ENCODE measurements at regions not wholly inside any gene's neighbourhood (a gene's known extent, or its start where the extent isn't known, plus 50 kb on each side); places are given as distances from the start of the nearest gene placed in this dataset.
"Not testable (repeated sequence)": the region's sequence is repeated elsewhere in the genome, so short reads cannot be mapped to it uniquely, and the experiment has no call there.

GRCh38 chr20:52349806-52350205, 158.2 kb upstream of the ZFP64 start:
- no peak for DNase-seq

- DNase-seq, result no peak
These were observed 156.9 kb upstream of the ZFP64 start for GRCh38 chr20:52348434-52348833.

- no peak for DNase-seq
These were observed 155.2 kb upstream of the ZFP64 start for GRCh38 chr20:52346797-52347196.

- no peak for DNase-seq
These were observed 151.3 kb upstream of the ZFP64 start for GRCh38 chr20:52342913-52343312.

GRCh38 chr20:52340036-52340634, 148.6 kb upstream of the ZFP64 start:
- DNase-seq, result no peak

GRCh38 chr20:52332649-52333250, 141.2 kb upstream of the ZFP64 start:
- no peak for DNase-seq

- no peak for DNase-seq
These were observed 140.7 kb upstream of the ZFP64 start for GRCh38 chr20:52332230-52332629.

GRCh38 chr20:52331655-52332054, 140.1 kb upstream of the ZFP64 start:
- DNase-seq, result no peak

- no peak for DNase-seq
These were observed 129.8 kb upstream of the ZFP64 start for GRCh38 chr20:52321396-52321795.

- no peak for DNase-seq
These were observed 127.1 kb upstream of the ZFP64 start for GRCh38 chr20:52318651-52319050.

GRCh38 chr20:52313341-52313963, 121.9 kb upstream of the ZFP64 start:
- DNase-seq, result no peak

- peak; percentile 6 for DNase-seq
These were observed 120.7 kb upstream of the ZFP64 start for GRCh38 chr20:52312132-52312729.

- no peak for DNase-seq
These were observed 119.7 kb upstream of the ZFP64 start for GRCh38 chr20:52311209-52311794.

GRCh38 chr20:52309181-52309580, 117.6 kb upstream of the ZFP64 start:
- DNase-seq, result no peak

- no peak for DNase-seq
These were observed 114.9 kb upstream of the ZFP64 start for GRCh38 chr20:52306477-52306876.

- no peak for DNase-seq
These were observed 114.3 kb upstream of the ZFP64 start for GRCh38 chr20:52305858-52306257.

- no peak for DNase-seq
These were observed 113.6 kb upstream of the ZFP64 start for GRCh38 chr20:52305024-52305645.

- no peak for DNase-seq
These were observed 111.8 kb upstream of the ZFP64 start for GRCh38 chr20:52303281-52303950.

- DNase-seq, result no peak
These were observed 111.2 kb upstream of the ZFP64 start for GRCh38 chr20:52302736-52303135.

GRCh38 chr20:52302051-52302450, 110.5 kb upstream of the ZFP64 start:
- DNase-seq, result not testable (repeated sequence)

- DNase-seq, result no peak
These were observed 104.0 kb upstream of the ZFP64 start for GRCh38 chr20:52295556-52295955.

- no peak for DNase-seq
These were observed 102.6 kb upstream of the ZFP64 start for GRCh38 chr20:52294106-52294628.

GRCh38 chr20:52291109-52291508, 99.5 kb upstream of the ZFP64 start:
- DNase-seq, result no peak
